ENCODE measurements at regions not wholly inside any gene's neighbourhood (a gene's known extent, or its start where the extent isn't known, plus 50 kb on each side); places are given as distances from the start of the nearest gene placed in this dataset.

DNA sequence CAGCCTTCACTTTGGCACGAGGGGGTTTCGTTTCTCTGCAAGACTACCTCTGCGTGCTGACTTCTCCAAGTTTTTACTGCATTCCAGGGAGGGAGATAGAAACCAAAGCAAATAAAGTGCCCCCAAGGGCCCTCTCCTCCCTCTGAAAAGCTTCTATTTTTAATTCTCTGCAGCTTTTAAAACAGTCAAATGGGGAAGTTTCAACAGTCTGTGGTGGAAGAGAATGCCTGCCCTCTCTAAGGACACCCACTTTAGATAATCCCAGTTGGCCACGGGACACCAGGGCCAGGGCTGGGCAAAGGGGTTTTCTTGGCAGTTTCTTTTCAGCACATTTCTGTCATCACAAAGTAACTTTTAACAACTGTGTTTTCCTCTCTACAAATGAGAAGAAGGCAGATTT, 386.7 kb upstream of the NPVF start:
- TF ChIP-seq, protein P1, sequence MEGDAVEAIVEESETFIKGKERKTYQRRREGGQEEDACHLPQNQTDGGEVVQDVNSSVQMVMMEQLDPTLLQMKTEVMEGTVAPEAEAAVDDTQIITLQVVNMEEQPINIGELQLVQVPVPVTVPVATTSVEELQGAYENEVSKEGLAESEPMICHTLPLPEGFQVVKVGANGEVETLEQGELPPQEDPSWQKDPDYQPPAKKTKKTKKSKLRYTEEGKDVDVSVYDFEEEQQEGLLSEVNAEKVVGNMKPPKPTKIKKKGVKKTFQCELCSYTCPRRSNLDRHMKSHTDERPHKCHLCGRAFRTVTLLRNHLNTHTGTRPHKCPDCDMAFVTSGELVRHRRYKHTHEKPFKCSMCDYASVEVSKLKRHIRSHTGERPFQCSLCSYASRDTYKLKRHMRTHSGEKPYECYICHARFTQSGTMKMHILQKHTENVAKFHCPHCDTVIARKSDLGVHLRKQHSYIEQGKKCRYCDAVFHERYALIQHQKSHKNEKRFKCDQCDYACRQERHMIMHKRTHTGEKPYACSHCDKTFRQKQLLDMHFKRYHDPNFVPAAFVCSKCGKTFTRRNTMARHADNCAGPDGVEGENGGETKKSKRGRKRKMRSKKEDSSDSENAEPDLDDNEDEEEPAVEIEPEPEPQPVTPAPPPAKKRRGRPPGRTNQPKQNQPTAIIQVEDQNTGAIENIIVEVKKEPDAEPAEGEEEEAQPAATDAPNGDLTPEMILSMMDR (IDR thresholded peaks at IDR 0.05; ENCODE audit: low read depth, low read length) = no peak
- no peak for TF ChIP-seq EZH2phosphoT487 (IDR thresholded peaks at IDR 0.05; ENCODE audit: low read depth)

All from OCI-LY3 (cell line).